ENCODE measurements at regions not wholly inside any gene's neighbourhood (a gene's known extent, or its start where the extent isn't known, plus 50 kb on each side); places are given as distances from the start of the nearest gene placed in this dataset.

GRCh38 chr18:14943486-14943885 is 195.5 kb downstream of the ANKRD30B start:
- TF ChIP-seq, protein P1, sequence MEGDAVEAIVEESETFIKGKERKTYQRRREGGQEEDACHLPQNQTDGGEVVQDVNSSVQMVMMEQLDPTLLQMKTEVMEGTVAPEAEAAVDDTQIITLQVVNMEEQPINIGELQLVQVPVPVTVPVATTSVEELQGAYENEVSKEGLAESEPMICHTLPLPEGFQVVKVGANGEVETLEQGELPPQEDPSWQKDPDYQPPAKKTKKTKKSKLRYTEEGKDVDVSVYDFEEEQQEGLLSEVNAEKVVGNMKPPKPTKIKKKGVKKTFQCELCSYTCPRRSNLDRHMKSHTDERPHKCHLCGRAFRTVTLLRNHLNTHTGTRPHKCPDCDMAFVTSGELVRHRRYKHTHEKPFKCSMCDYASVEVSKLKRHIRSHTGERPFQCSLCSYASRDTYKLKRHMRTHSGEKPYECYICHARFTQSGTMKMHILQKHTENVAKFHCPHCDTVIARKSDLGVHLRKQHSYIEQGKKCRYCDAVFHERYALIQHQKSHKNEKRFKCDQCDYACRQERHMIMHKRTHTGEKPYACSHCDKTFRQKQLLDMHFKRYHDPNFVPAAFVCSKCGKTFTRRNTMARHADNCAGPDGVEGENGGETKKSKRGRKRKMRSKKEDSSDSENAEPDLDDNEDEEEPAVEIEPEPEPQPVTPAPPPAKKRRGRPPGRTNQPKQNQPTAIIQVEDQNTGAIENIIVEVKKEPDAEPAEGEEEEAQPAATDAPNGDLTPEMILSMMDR (IDR thresholded peaks at IDR 0.05; ENCODE audit: insufficient read depth, low read length) = no peak
- TF ChIP-seq POLR2AphosphoS5 (IDR thresholded peaks at IDR 0.05; ENCODE audit: low read depth) = no peak
- TF ChIP-seq GABPA (IDR thresholded peaks at IDR 0.05; ENCODE audit: low read depth) = no peak
- TF ChIP-seq REST (IDR thresholded peaks at IDR 0.05; ENCODE audit: insufficient replicate concordance, low read depth) = no peak
- no peak for TF ChIP-seq SPI1 (IDR thresholded peaks at IDR 0.05; ENCODE audit: borderline replicate concordance, low read depth)
